Breast epithelium (tissue), 4 donors: ENCODE measurements at regions not wholly inside any gene's neighbourhood (a gene's known extent, or its start where the extent isn't known, plus 50 kb on each side); places are given as distances from the start of the nearest gene placed in this dataset.

Experiments
- DNase-seq, 2 donors: peaks; one replicate each; pipeline ENCODE4 v3.0.0-alpha.2; 2019; ENCODE audit warnings: low spot score in 2 of 2
- H3K27ac ChIP-seq, 2 donors: fragments of 200-600 bp; sonication (generic) in 1 of 2; one replicate each; pipeline ENCODE4 v1.5.1; 2016 to 2019; ENCODE audit warnings: mild to moderate bottlenecking in 1 of 2
- H3K27me3 ChIP-seq, 2 donors: fragments of 200-600 bp; sonication (generic) in 1 of 2; one replicate each; pipeline versions ENCODE4 v1.5.1 to v1.6.0; 2017 to 2019; ENCODE audit warnings: control low read depth in 1 of 2, mild to moderate bottlenecking in 1 of 2
- H3K36me3 ChIP-seq: fragments of 200-600 bp; one replicate; pipeline ENCODE4 v1.5.1; 2019
- H3K4me1 ChIP-seq, 2 donors: fragments of 200-600 bp; sonication (generic); one replicate each; pipeline ENCODE4 v1.5.1; 2016 to 2019; ENCODE audit warnings: control low read depth in 1 of 2
- H3K4me3 ChIP-seq, 3 donors: fragments of 200-600 bp; sonication (generic); 1 replicate in 2 of 3; 2 replicates in 1 of 3; pipeline ENCODE4 v1.5.1; 2016 to 2019; ENCODE audit warnings: mild to moderate bottlenecking in 3 of 3, moderate library complexity in 2 of 3
- H3K9me3 ChIP-seq, 2 donors: fragments of 200-600 bp; sonication (generic) in 1 of 2; one replicate each; pipeline ENCODE4 v1.5.1; 2016 to 2019; ENCODE audit warnings: control low read depth in 1 of 2
- CTCF ChIP-seq, 3 donors: fragments of 450-650 bp; IDR thresholded peaks; one replicate each; pipeline ENCODE4 v1.5.1; 2016 to 2017; ENCODE audit warnings: antibody characterized with exemption in 3 of 3, mild to moderate bottlenecking in 3 of 3, moderate library complexity in 3 of 3
- POLR2A ChIP-seq: fragments of 450-650 bp; IDR thresholded peaks from one replicate; pipeline ENCODE4 v1.6.1; 2016; ENCODE audit warnings: antibody characterized with exemption, mild to moderate bottlenecking, moderate library complexity
- POLR2AphosphoS5 ChIP-seq, 3 donors: sonication (generic); formaldehyde crosslinking; IDR thresholded peaks; one replicate each; pipeline ENCODE4 v1.6.1; 2017; ENCODE audit warnings: antibody characterized with exemption in 3 of 3
- intact Hi-C: fragments of 100-400 bp; cut with DNase I; formaldehyde crosslinking; loops from one replicate; pipeline ENCODE4 v1.15.1; 2023; ENCODE audit warnings: low total_unique reads

DNA sequence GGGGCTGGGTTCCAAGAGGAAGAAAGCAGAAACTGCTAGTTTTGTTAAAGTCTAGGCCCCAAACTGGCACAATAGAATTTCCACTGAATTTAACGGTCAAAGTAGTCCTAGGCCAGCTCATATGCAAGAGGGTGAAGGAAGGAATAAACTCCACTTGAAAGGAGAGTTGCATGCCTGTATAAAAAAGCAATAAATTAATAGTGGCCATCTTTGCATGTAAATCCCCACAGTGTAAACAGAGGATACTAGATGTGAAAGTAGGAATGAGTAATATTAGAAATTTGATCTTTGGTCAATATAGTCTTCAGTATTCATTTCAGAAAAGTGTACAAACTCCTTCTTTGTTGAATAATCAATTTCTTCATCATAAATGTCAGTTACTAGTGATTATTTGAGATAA lies 403.1 kb downstream of the TMEM232 start:
- Histone ChIP-seq H3K9me3 (no peaks in the 10 kb centered on the region), H3K36me3 (no peaks in the 10 kb centered on the region), H3K4me3 (no peak overlapping the region), H3K4me1 (no peaks in the 10 kb centered on the region), H3K27me3 (no peaks in the 10 kb centered on the region), H3K27ac (no peak overlapping the region)
- no peak for TF ChIP-seq POLR2AphosphoS5 (IDR thresholded peaks at IDR 0.05)
- TF ChIP-seq CTCF (IDR thresholded peaks at IDR 0.05): no peak
- no peak for TF ChIP-seq POLR2A
- no peak for DNase-seq
- intact Hi-C loops: loop anchor here (5.0 kb wide), 1 partner anchor 1851 kb away; no protein-coding TSS in a partner anchor

- Histone ChIP-seq H3K27me3 (no peaks in the 10 kb centered on the region), H3K36me3 (no peaks in the 10 kb centered on the region), H3K9me3 (no peaks in the 10 kb centered on the region), H3K27ac (no peak overlapping the region), H3K4me1 (no peaks in the 10 kb centered on the region), H3K4me3 (no peak overlapping the region)
- DNase-seq: no peak
- intact Hi-C loops: loop anchor here (5.0 kb wide), 1 partner anchor 1852 kb away; no protein-coding TSS in a partner anchor
- TF ChIP-seq POLR2A (no peak), CTCF (IDR thresholded peaks at IDR 0.05) (no peak), POLR2AphosphoS5 (IDR thresholded peaks at IDR 0.05) (no peak)
Observed at GRCh38 chr5:110323832-110324231, 402.6 kb downstream of the TMEM232 start.

DNA sequence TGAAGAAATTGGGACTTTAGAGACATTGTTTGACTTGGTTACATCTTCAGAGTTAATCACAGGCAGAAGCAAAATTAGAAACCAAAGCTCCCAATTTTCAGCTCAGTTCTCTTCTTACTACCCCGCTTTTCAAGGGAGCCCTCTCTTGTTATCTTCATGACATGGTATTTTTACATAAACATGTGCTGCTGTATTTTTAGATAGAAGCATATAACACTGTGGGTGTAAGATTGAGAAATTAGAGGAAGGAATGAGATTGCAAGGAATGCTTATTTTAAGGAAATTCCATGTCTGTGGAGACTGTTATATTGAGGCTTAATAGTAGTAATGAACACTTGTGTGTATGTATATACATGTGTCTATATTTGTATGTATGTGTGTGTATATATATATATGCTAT lies 401.6 kb downstream of the TMEM232 start:
- Histone ChIP-seq H3K36me3 (no peaks in the 10 kb centered on the region), H3K4me1 (no peaks in the 10 kb centered on the region), H3K9me3 (no peaks in the 10 kb centered on the region), H3K27ac (no peak overlapping the region), H3K4me3 (no peak overlapping the region), H3K27me3 (no peaks in the 10 kb centered on the region)
- no peak for DNase-seq
- TF ChIP-seq POLR2A: no peak
- TF ChIP-seq POLR2AphosphoS5 (IDR thresholded peaks at IDR 0.05): no peak
- TF ChIP-seq CTCF (IDR thresholded peaks at IDR 0.05): no peak
- intact Hi-C loops: loop anchor here (5.0 kb wide), 1 partner anchor 1853 kb away; no protein-coding TSS in a partner anchor

DNA sequence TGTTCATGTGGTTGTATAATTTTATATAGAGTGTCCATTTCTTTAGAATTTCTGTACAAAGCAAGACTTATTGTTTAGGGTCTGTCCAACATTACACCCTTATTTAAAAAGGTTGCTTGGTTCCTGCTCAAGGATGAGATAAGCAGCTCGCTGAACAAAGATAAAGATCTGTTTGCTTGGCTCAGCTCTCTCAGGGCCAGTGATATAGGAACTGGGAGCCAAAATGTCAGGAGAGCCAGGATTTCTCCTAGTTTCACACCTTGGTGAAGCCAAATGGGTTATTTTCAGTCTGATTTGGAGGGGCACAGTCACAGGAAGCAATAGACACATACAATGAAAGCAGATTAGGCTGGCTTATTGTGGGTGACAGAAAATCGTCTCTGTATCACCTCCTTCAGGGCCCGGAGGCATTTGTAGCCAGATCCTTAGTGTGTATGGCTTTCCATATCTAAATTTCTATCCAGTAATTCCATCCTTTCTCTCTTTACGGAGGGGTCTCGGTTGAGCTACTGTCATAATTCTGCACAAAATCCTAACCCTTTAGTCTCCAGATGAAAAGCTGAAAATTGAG lies 396.4 kb downstream of the TMEM232 start:
- no peak for DNase-seq
- TF ChIP-seq CTCF (IDR thresholded peaks at IDR 0.05) (no peak), POLR2AphosphoS5 (IDR thresholded peaks at IDR 0.05) (no peak), POLR2A (no peak)
- no peaks in the 10 kb centered on the region for H3K4me1 ChIP-seq
- H3K36me3 ChIP-seq: no peaks in the 10 kb centered on the region
- H3K4me3 ChIP-seq: no peak overlapping the region
- H3K27me3 ChIP-seq: no peaks in the 10 kb centered on the region
- no peaks in the 10 kb centered on the region for H3K9me3 ChIP-seq
- intact Hi-C loops: no loop called here
- no peak overlapping the region for H3K27ac ChIP-seq

GRCh38 chr5:110333384-110333783 lies 393.1 kb downstream of the TMEM232 start:
- H3K4me3 ChIP-seq: no peak overlapping the region
- no peaks in the 10 kb centered on the region for H3K36me3 ChIP-seq
- no peaks in the 10 kb centered on the region for H3K27me3 ChIP-seq
- no peaks in the 10 kb centered on the region for H3K4me1 ChIP-seq
- H3K9me3 ChIP-seq: no peaks in the 10 kb centered on the region
- TF ChIP-seq POLR2AphosphoS5 (IDR thresholded peaks at IDR 0.05): no peak
- TF ChIP-seq POLR2A: no peak
- no peak for TF ChIP-seq CTCF (IDR thresholded peaks at IDR 0.05)
- intact Hi-C loops: no loop called here
- no peak for DNase-seq
- no peak overlapping the region for H3K27ac ChIP-seq
